ENCODE measurements at regions not wholly inside any gene's neighbourhood (a gene's known extent, or its start where the extent isn't known, plus 50 kb on each side); places are given as distances from the start of the nearest gene placed in this dataset.

GRCh38 chr6:11330413-11330760 is 97.9 kb upstream of the NEDD9 start:
- ChIA-PET SMC1A (ENCODE audit: uncharacterized antibody, unreplicated experiment) (interaction anchor here (0.5 to 12.6 kb wide), 18 partner anchors 11 to 849 kb away, joined by 3 to 129 read pairs (median 6); no protein-coding TSS in a partner anchor), CTCF (interaction anchor here (0.7 to 3.9 kb wide), 7 partner anchors 9 to 165 kb away, joined by 3 to 16 read pairs (median 3); no protein-coding TSS in a partner anchor), POLR2A (interaction anchor here (0.6 to 2.1 kb wide), 7 partner anchors 11 to 145 kb away, joined by 3 to 8 read pairs (median 3); no protein-coding TSS in a partner anchor), RAD21 (ENCODE audit: unreplicated experiment) (interaction anchor here (0.7 to 5.5 kb wide), 11 partner anchors 12 to 166 kb away, joined by 3 to 31 read pairs (median 4); no protein-coding TSS in a partner anchor)
- TF ChIP-seq RFX5 (IDR thresholded peaks at IDR 0.05; ENCODE audit: low read depth, low read length), result no peak
- TF ChIP-seq MYC (IDR thresholded peaks at IDR 0.05; ENCODE audit: insufficient read depth, insufficient read length, insufficient replicate concordance, low read length, severe bottlenecking), result no peak
- no peak for TF ChIP-seq E2F4 (IDR thresholded peaks at IDR 0.05; ENCODE audit: low read depth, low read length)
- no peak for TF ChIP-seq PAX8 (IDR thresholded peaks at IDR 0.05)
- TF ChIP-seq MTA2 (IDR thresholded peaks at IDR 0.05; ENCODE audit: low read depth), result no peak
- no peak for TF ChIP-seq EED (IDR thresholded peaks at IDR 0.05; ENCODE audit: low read depth)
- TF ChIP-seq YY1 (IDR thresholded peaks at IDR 0.05; ENCODE audit: low read depth, low read length), result no peak
- TF ChIP-seq JUNB (IDR thresholded peaks at IDR 0.05), result no peak
- no peak for TF ChIP-seq ZBTB40 (IDR thresholded peaks at IDR 0.05; ENCODE audit: borderline replicate concordance)
- no peak for TF ChIP-seq TCF7 (IDR thresholded peaks at IDR 0.05; ENCODE audit: borderline replicate concordance)
- no peak for TF ChIP-seq TCF12 (IDR thresholded peaks at IDR 0.05; ENCODE audit: low read depth, low read length)
- TF ChIP-seq, protein P1, sequence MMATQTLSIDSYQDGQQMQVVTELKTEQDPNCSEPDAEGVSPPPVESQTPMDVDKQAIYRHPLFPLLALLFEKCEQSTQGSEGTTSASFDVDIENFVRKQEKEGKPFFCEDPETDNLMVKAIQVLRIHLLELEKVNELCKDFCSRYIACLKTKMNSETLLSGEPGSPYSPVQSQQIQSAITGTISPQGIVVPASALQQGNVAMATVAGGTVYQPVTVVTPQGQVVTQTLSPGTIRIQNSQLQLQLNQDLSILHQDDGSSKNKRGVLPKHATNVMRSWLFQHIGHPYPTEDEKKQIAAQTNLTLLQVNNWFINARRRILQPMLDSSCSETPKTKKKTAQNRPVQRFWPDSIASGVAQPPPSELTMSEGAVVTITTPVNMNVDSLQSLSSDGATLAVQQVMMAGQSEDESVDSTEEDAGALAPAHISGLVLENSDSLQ (IDR thresholded peaks at IDR 0.05), result no peak
- no peak for TF ChIP-seq RB1 (IDR thresholded peaks at IDR 0.05; ENCODE audit: borderline replicate concordance)
- no peak for TF ChIP-seq EZH2 (IDR thresholded peaks at IDR 0.05; ENCODE audit: borderline replicate concordance, control insufficient read depth, low read depth, low read length)
- TF ChIP-seq NRF1 (conservative IDR thresholded peaks at IDR 0.05; ENCODE audit: low read depth, low read length), result no peak
- TF ChIP-seq ESRRA (IDR thresholded peaks at IDR 0.05; ENCODE audit: low read length), result no peak
- TF ChIP-seq, protein P2, sequence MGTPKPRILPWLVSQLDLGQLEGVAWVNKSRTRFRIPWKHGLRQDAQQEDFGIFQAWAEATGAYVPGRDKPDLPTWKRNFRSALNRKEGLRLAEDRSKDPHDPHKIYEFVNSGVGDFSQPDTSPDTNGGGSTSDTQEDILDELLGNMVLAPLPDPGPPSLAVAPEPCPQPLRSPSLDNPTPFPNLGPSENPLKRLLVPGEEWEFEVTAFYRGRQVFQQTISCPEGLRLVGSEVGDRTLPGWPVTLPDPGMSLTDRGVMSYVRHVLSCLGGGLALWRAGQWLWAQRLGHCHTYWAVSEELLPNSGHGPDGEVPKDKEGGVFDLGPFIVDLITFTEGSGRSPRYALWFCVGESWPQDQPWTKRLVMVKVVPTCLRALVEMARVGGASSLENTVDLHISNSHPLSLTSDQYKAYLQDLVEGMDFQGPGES (IDR thresholded peaks at IDR 0.05), result no peak
- TF ChIP-seq ZNF622 (IDR thresholded peaks at IDR 0.05), result no peak
- Histone ChIP-seq H3K27ac (ENCODE audit: control insufficient read depth, insufficient read depth) (peak overlapping the region; percentile 58), H3K4me3 (no peak overlapping the region), H3K9ac (ENCODE audit: control insufficient read depth, insufficient read depth, low read length) (peak overlapping the region; percentile 14; the same call in 1 of the 2 replicates), H3K27me3 (replicated peaks in 1 of 2; ENCODE audit: control insufficient read depth in 2 of 2, insufficient read depth in 2 of 2, low read length in 1 of 2) (no peaks in the 10 kb centered on the region), H3K4me2 (ENCODE audit: control insufficient read depth, insufficient read depth) (peak overlapping the region; percentile 28; the same call in 1 of the 2 replicates), H2AFZ (ENCODE audit: control insufficient read depth, low read depth, low read length) (peak overlapping the region; percentile 17; the same call in 1 of the 2 replicates), H4K20me1 (ENCODE audit: control insufficient read depth, insufficient read depth) (no peaks in the 10 kb centered on the region), H3K36me3 (ENCODE audit: control insufficient read depth in 2 of 2, insufficient read depth in 2 of 2, low read length in 1 of 2) (peaks cover 3 to 6% of the 10 kb centered on the region in 2 experiments; a peak in 3 of 4 replicates), H3K9me3 (replicated peaks; ENCODE audit: control insufficient read depth, insufficient read depth, low read length) (peaks cover 2% of the 10 kb centered on the region; the same call in 2 of the 3 replicates), H3K79me2 (ENCODE audit: control insufficient read depth, insufficient read depth, low read length) (peaks cover 12% of the 10 kb centered on the region), H3K4me1 (ENCODE audit: control insufficient read depth, insufficient read depth, low read length) (peaks cover 35% of the 10 kb centered on the region)
- ATAC-seq, result peak; percentile 35; the same call in 2 of the 3 replicates
- 58% methylated on average over 3 of the region's 3 CpGs for WGBS (ENCODE audit: insufficient coverage, insufficient replicate concordance, low lambda C conversion rate, missing lambda C conversion rate)
- in situ Hi-C loops (cut with MboI), result no loop called here
- no peak for DNase-seq (ENCODE audit: low read depth, low spot score)
- intact Hi-C loops (cut with micrococcal nuclease; ENCODE audit: unreplicated experiment), result no loop called here
- no peak for FAIRE-seq
- no TSS peak for BruUV-seq (replicated peaks)

All from GM12878 (cell line).